AG04450 (cell line): ENCODE measurements at regions not wholly inside any gene's neighbourhood (a gene's known extent, or its start where the extent isn't known, plus 50 kb on each side); places are given as distances from the start of the nearest gene placed in this dataset.

Experiments used
- CTCF ChIA-PET: fragments of 300-600, 350-600 bp; formaldehyde crosslinking; extraction: SDS; loops from one replicate; lab custom pipeline; 2022; ENCODE audit warnings: antibody characterized with exemption, inconsistent platforms; lab: Charles Lee
- POLR2A ChIA-PET: fragments of 350-600 bp; formaldehyde crosslinking; extraction: SDS; loops from one replicate; lab custom pipeline; 2021; ENCODE audit warnings: antibody characterized with exemption, inconsistent platforms; lab: Yijun Ruan, JAX
- DNase-seq: peaks from one replicate; pipeline ENCODE4 v3.0.0-alpha.2; 2011; ENCODE audit warnings: low read depth, low spot score
- H3K27ac ChIP-seq: one replicate; pipeline ENCODE4 v1.5.1; 2012; ENCODE audit warnings: low read depth, low read length, control low read depth
- H3K27me3 ChIP-seq: one replicate; pipeline ENCODE4 v1.6.0; 2012; ENCODE audit warnings: low read length; ENCODE audit not compliant: control insufficient read depth, insufficient read depth
- H3K4me3 ChIP-seq: 2 replicates; pipeline ENCODE4 v1.5.1; 2011; ENCODE audit warnings: mild to moderate bottlenecking, low read depth, low read length, control low read depth
- H3K9me3 ChIP-seq: 2 replicates; pipeline ENCODE4 v1.5.1; 2012; ENCODE audit warnings: low read length; ENCODE audit not compliant: control insufficient read depth, insufficient read depth
- CTCF ChIP-seq: IDR thresholded peaks from 2 replicates; pipeline ENCODE4 v1.5.1; 2011; ENCODE audit warnings: low read depth, low read length, control low read depth, inconsistent platforms

- H3K27ac ChIP-seq: no peak overlapping the region
- H3K4me3 ChIP-seq: no peak overlapping the region
- no peak for DNase-seq
- ChIA-PET CTCF (no interaction called here), POLR2A (no interaction called here)
- no peaks in the 10 kb centered on the region for H3K27me3 ChIP-seq
- H3K9me3 ChIP-seq: no peaks in the 10 kb centered on the region
- no peak for TF ChIP-seq CTCF
These were observed 496.4 kb upstream of the ALCAM start for GRCh38 chr3:104870276-104870675.

- DNase-seq: no peak
- CTCF ChIA-PET: no interaction called here
- H3K27me3 ChIP-seq: no peaks in the 10 kb centered on the region
- no peaks in the 10 kb centered on the region for H3K9me3 ChIP-seq
- TF ChIP-seq CTCF: no peak
- no peak overlapping the region for H3K4me3 ChIP-seq
- POLR2A ChIA-PET: no interaction called here
- no peak overlapping the region for H3K27ac ChIP-seq
These were observed 493.4 kb upstream of the ALCAM start for GRCh38 chr3:104873331-104873730.

- H3K27ac ChIP-seq: no peak overlapping the region
- CTCF ChIA-PET: no interaction called here
These were observed 488.3 kb upstream of the ALCAM start for GRCh38 chr3:104878395-104878794.

GRCh38 chr3:104879919-104880318 is 486.8 kb upstream of the ALCAM start:
- no peaks in the 10 kb centered on the region for H3K27me3 ChIP-seq
- POLR2A ChIA-PET: no interaction called here
- no peak for TF ChIP-seq CTCF
- H3K9me3 ChIP-seq: no peaks in the 10 kb centered on the region
- CTCF ChIA-PET: interaction anchor here (0.9 kb wide), 1 partner anchor 13 kb away, joined by 3 read pairs; no protein-coding TSS in a partner anchor
- H3K27ac ChIP-seq: no peak overlapping the region
- DNase-seq: no peak
- H3K4me3 ChIP-seq: no peak overlapping the region

More at GRCh38 chr3:104878395-104878794, 488.3 kb upstream of the ALCAM start:
- H3K4me3 ChIP-seq: no peak overlapping the region
- DNase-seq: no peak
- H3K27me3 ChIP-seq: no peaks in the 10 kb centered on the region
- no peak for TF ChIP-seq CTCF
- POLR2A ChIA-PET: no interaction called here
- no peaks in the 10 kb centered on the region for H3K9me3 ChIP-seq

GRCh38 chr3:104885214-104885814 is 481.4 kb upstream of the ALCAM start:
- no peak for DNase-seq
- no peak overlapping the region for H3K27ac ChIP-seq
- CTCF ChIA-PET: no interaction called here

More at GRCh38 chr3:104885214-104885814, 481.4 kb upstream of the ALCAM start:
- no peak for TF ChIP-seq CTCF
- Histone ChIP-seq H3K4me3 (no peak overlapping the region), H3K9me3 (no peaks in the 10 kb centered on the region), H3K27me3 (no peaks in the 10 kb centered on the region)
- POLR2A ChIA-PET: no interaction called here
